Stimulated activated CD8-positive, alpha-beta memory T cell treated with anti-CD3 and anti-CD28 coated beads, Interleukin-4, amount 100 ng/mL, for 24 hours (primary cell): ENCODE measurements at regions not wholly inside any gene's neighbourhood (a gene's known extent, or its start where the extent isn't known, plus 50 kb on each side); places are given as distances from the start of the nearest gene placed in this dataset.
"Not testable (repeated sequence)": the region's sequence is repeated elsewhere in the genome, so short reads cannot be mapped to it uniquely, and the experiment has no call there.

Experiments used
- DNase-seq: peaks from one replicate; pipeline ENCODE4 v3.0.0-alpha.2; 2020; ENCODE audit warnings: low read depth

DNA sequence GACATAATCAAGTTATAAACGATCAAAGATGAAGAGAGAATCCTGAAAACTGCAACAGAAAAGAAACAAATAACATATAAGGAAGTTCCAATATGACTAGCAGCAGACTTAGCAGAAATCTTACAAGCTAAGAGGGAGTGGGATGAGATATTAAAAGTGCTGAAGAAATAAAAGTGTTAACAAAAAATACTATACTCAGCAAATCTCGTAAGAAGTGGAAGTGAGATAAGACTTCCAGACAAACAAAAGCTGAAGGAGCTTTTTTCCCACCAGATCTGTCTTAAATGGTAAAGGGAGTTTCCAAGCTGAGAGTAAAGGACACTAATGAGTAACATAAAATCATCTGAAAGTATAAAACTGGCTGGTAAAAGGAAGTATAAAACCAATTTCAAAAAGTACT is 2036.0 kb upstream of the C9orf72 start:
- DNase-seq, result no peak

DNA sequence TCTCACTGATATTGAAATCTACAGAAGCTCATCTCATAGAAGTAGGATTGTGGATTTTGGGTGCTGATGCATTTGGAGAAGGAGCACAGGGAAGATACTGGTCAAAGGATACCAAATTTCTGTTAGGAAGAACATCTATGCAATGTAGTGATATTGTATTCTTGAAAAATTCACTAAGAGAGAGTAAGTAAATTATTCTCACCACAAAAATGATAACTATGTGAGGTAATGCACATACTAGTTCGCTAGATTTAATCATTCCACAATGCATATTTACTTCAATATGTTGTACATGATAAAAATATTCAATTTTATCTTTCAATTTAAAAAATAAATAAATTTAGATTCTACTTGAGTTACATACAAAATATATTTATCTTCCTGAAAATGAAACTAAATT is 2040.5 kb upstream of the C9orf72 start:
- DNase-seq, result no peak

DNA sequence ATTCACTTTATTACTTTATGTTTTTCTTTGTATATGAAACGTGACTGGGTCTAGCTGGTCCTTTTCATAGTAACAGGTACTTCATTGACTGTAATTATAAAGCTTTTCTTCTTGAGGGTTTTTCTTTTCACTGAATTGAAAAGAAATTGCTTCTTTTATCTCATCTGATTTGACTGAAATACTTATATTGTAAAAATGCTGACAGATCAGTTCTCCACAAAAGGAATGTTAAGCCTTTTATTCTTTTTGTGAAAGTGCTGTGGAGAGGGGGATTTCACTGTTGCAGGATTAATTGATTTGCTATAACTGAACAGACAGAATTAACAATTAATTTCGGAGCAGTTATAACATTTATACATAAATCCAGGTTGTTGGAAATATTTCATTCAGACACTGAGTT is 2043.6 kb upstream of the C9orf72 start:
- no peak for DNase-seq

DNA sequence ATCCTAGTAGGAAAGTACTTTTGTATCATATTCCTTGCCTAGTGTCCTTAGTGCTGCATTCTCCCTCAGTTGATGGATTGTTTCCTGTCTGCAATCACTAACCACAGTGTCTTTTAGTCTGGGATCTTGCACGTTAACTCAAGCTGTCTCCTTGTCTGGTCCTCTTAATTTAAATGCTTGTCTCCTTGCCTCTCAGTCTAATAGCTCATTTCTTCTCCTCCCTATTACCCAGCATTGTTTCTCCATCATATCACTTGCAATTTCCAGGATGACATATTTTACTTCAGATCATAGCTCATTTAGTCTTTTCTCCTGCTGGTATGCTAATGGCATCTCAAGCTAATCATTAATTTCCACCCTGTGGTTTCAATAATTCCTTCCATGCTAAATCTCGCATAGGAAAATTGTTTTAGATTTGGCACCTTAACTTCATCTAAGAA is 2052.0 kb upstream of the C9orf72 start:
- DNase-seq, result no peak

DNA sequence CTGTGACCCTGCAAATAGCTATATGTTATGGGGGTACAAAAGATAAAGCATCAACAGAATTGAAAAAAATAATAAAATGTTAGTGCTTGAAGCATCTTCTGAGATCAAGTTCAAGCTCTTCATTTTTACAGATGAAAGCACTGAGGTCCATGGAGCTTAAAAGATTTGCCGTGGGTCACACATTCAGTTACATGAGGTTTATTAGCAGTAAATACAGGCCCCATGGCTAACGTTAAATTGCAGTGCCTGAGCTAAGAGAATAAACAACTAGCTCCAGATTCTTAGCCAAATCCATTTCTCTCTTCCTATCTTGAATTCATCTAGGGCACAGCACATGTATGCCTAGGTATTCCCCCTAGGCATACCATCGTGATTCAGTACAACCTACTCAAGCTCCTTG is 2052.7 kb upstream of the C9orf72 start:
- no peak for DNase-seq

DNA sequence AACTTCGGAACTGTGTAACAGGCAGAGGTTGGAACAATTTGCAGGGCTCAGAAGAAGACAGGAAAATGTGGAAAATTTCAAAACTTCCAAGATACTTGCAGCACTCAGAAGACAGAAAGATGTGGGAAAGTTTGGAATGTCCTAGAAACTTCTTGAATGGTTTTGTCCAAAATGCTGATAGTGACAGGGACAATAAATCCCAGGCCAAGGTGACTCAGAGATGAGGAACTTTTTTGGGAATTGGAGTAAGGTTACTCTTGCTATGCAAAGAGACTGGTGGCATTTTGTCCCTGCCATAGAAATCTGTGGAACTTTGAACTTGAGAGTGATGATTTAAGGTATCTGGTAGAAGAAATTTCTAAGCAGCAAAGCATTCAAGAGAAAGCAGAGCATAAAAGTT is 2055.6 kb upstream of the C9orf72 start:
- not testable (repeated sequence) for DNase-seq

DNA sequence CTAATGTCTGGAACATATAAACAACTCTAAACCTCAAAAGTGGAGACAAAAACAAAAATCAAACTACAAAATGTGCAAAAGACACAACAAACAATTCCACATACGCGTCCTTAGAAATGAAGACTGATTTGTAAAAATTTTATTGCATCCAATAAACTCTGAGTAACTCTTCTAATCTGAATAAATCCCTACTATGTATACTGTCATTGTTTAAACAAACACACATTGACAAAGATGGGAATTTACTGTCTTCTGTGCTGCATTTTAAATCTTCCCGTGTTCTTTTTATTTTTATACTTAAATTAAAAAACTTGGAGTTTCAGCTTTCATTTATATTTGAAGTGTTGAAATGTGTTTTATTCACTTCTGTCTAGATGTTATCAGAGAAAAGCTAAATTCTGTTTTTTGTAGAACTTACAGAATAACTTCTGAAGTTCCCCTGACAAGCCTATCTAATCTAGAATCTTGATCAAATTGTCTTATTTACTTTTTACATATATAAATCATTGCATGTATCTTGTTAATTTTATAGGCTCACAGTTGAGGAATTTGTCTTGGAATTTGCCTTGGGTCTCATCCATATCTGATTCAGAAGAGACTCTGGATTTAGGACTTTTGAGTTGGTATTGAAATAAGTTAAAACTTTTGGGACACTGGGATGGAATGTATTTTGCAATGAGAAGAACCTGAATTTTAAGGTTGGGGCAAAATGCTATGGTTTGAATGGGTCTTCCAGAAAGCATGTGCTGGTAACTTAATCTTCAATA is 2064.4 kb upstream of the C9orf72 start:
- no peak for DNase-seq

DNA sequence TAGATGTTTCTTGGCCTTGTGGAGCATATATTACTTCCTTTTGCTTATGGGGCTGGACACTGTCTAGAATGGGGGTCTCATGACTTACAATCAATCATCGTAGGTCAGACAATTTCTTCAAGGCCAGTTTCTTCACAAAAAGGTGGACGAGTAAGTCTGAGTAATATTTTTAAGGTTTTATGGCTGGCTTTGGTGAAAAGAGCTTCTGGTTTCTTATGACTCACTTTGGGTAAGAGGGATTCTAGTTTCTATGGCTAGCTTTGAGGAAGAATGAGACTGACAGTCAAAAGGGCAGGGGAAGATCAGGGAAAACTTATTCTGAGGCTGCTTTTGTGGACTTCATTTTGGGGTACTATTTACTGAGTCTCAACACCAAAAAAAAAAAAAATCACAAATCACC is 2067.2 kb upstream of the C9orf72 start:
- DNase-seq, result no peak

DNA sequence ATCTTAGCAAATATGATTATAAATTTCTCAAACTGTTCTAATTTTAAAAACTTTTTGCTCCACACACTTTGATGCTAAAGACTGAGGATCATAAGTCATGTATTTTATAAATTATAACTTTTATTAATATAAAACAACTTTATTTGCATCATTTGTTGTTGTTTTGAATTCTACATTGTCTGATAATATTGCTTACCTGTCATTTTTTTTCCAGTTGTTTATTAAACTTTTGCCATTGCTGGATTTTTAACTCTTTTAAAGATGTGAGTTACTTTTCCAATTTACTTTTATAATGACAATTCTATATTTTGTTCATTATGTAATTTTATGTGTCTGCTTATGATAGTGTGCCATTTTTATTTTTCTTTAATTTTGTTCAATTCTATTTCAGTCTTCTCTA is 2071.2 kb upstream of the C9orf72 start:
- DNase-seq, result no peak

DNA sequence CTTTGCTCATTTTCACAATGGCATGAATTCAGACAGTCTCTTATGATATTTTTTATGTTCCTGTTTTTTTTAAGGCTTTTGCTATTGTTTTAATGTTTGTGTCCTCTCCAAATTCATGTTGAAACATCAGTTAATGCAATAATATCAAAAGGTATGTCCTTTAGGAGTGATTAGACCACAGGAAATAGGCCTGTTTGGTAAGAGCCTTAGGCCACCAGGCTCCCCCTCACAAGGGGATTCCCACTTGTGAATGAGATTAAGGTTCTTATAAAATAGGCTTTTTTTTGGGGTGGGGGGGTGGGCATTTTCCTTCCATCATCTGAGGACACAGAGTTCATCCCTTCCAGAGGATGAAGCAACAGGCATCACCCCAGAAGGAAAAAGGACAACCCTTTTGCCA is 2074.2 kb upstream of the C9orf72 start:
- no peak for DNase-seq

DNA sequence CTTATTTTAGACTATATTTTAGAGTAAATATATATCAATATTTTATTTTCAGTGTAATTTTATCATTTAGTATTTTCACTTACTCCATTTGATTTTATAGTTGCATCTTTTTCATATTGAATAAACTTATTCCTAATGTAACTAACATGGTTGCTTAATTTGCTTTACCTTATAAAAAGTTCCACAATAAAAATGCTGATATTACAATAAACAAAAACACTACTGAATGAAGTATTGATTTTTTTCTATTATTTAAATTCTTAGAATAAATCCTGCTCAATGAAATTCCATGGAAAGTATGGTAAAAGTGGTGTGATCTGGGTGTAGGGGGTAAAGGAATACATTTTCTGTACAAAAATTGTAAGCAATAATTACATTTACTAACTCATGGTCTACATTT is 2074.9 kb upstream of the C9orf72 start:
- DNase-seq, result no peak

DNA sequence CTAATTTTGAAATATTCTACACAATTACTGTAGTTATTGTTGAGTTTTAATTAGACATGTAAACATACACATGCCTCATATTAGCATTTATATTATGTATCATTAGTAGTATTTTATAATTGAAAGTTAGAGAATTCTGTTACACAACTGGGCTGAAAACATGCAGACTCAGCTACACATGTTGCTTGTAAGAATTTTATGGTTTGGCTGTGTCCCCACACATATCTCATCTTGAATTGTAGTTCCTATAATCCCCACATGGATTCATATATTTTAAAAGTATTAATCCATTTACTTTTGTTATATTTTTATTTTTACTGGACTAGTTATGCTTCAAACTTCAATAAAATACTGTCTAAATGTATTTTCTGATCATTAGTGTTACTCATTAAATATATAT is 2075.3 kb upstream of the C9orf72 start:
- no peak for DNase-seq

DNA sequence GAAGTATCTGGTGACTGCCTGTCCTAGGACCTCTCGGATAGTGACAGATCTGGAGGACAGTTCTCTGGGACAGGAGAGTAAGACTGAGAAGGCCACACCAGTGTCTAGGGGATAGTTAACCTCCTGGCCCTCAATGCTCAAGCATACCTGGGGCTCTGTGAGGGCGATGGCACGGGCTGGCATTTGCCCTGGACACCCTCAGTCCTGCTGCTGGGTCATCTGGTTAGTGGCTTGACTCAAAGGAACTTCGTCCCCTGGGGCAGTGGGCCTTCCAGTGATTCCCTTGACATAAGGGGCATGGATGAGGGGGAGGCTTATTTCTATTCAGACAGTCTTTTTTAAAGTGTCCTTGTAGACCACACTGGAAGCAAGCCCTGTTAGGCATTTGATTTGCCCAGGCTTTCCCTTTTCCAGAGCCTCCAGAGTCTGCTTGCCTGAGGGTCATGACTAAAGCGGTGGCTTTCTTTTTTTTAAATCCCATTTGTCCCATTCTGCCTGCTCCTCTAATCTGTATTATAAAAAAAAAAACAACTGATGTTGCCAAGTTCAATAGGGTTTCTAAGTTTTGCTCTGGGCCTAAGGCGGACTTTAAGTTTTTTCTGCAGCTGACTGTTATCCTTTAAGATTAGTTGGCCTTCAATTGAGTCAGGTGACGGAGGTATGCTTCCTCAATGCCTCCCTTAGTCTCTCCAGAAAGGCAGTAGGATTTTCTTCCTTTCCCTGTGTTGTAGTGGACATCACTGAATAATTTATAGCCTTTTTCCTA is 2083.5 kb upstream of the C9orf72 start:
- no peak for DNase-seq

DNA sequence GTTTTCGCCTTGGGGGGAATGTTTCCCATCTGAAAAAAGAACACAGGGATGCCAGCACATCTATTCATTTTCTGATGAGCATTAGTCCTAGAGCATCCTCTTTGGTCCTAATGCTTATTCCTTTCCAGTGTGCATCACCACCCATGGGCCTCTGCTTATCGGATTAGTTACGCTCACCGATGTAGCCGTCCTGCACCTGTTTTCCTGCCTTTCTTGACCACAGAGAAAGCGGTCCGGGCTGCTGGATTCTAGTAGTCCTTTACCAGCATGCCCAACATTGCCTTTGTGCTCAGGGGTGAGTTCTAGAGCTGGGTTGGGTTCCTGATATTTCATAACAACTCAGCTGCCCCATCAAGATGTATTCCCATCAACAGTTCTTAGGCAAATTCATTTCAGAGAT is 2084.5 kb upstream of the C9orf72 start:
- DNase-seq, result no peak

DNA sequence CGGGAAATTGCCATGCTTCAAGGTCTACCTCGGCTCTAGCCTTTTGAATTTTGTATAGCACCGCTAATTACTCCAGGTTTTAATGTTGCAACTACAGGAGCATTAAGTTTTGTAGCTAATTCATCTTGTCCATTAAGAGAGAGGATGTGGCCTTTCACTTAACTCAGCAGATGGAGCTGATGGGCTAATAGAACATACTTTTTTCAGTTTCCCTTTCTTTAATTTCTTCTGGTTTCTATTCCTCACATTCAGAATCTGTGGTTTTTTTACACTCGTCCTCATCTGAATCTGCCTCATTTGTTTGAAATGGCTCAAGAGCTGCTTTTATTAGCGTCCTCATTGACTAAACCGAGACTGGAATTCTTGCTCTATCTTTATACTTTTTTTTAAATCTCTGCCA is 2085.7 kb upstream of the C9orf72 start:
- no peak for DNase-seq

DNA sequence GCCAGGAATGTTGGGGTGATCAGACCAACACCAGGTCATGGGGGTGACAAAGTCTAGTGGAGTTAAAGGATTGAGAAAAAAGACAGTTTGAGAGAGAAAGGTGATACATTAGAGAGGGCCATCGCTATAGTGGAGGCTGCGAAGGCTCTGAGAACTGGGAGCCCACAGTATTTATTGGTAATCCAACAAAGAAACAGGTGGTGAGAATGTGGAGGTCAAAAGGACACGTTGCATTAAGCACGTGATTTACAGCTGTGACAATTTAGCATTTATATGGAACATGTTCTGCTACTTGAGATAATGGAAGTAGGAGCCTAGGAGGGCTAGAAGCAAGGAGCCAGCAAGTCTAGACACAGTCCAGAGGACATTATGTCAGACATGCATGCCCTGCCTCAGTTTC is 2086.5 kb upstream of the C9orf72 start:
- no peak for DNase-seq

DNA sequence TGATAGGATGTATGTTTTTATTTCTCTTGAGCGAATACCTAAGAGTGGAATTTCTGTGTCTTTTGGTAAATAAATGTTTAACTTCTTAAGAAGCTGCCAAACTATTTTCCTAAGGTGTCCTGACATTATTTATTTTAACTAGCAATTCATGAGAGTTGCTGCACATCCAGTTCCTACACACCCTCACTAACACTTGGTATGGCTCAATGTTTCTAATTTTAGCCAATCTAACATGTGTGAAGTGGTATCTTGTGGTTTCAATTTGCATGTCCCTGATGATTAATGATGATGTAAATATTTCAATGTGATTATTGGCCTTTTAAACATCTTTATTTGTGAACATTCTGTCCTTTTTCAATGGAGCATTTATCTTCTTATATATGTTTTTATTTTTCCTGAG is 2095.5 kb upstream of the C9orf72 start:
- DNase-seq, result no peak

DNA sequence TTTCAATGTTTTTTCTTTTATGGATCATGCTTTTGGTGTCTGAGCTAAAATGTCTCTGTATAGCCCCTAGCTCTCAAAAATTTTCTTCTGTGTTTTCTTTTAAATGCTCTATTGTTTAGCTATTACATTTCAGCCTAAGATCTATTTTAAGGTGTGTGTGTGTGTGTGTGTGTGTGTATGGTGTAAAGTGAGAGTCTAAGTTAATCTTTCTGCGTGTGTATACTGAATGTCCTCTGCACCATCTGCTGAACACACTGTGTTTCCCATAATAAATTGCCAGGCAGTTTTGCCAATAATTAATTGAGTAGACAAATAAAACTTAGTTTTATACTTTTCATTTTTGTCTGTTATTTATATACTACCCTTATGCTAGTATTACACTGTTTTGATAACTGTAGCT is 2096.3 kb upstream of the C9orf72 start:
- no peak for DNase-seq

DNA sequence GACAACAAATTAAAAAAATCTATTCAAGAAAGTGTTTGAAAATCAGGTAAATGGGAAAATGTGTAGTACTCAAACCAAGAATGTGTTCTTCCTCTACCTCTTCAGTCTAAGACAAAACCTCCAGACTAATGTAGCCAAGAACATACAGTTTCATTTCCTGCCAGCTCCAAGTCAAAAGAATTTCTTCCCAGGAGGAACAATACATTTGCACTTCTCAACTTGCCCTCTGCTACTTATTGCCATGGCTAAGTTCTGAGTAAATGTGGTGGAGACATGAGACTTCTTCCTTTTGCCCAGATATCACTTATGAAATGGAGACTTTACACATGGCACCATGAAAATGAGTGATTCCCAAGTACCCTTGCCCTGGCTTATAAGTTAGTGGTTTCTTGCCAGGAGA is 2112.2 kb upstream of the C9orf72 start:
- no peak for DNase-seq

DNA sequence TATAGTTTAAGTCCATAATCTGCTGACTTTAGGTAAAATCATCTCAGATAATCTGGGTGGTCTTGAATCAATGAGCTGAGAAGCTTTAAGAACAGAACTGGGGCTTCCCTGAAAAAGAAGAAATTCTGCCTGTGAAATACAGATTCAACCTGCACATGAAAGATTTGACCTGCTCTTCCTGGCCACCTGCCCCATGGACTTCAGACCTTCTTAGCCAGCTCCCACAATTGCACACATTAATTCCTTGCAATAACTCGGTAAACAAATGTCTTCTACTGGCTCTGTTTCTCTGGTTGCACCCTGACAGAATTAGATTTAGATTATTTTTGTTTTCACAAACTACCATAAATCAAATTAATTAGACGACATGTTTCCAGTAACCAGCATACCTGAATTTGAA is 2117.9 kb upstream of the C9orf72 start:
- no peak for DNase-seq

DNA sequence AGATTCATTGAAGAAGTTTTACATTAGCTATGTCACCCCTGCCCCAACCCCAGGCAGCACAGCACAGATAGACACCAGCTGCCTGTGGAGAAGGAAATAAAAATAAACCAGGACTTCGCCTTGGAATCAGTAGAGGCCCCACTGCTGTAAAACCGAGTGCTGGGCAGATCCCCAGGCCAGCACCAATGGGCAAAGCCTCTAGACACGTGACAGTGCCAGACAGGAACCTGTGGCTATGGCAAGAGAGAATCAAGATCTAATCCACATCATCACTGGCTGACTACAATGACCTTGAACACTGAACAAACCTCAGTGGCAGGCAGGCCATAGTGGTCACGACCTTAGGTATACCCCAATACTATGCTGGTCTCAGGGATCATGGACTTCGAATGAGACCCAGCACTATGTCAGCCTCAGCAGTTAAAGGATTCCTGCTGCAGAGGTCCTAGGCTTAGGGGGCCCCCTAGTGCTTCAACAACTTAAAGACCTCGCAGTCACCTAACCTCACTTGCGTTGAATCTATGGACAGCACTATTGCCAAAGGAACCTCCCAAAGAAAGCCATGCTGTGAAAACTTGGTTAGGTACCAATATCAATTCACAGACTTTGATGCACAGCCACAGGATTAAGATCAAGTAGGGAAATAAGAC is 2118.6 kb upstream of the C9orf72 start:
- no peak for DNase-seq

DNA sequence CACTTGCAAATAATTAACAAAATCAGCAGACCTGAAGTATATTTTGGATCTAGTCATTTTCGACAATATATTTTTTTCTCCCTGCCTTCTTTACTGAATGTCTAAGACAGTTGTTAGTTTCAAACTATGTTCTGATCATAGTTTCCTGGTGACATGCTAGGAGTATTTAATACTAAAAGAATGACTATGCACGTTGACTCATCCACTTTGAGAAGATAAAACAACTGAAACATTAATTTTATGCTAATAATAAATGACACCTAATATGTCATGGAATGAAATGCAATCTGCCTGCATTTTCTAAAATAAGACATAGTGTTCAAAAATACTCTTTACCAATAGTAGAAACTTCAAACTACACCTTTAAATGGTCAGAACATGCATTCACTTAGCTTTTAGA is 2123.7 kb upstream of the C9orf72 start:
- no peak for DNase-seq

DNA sequence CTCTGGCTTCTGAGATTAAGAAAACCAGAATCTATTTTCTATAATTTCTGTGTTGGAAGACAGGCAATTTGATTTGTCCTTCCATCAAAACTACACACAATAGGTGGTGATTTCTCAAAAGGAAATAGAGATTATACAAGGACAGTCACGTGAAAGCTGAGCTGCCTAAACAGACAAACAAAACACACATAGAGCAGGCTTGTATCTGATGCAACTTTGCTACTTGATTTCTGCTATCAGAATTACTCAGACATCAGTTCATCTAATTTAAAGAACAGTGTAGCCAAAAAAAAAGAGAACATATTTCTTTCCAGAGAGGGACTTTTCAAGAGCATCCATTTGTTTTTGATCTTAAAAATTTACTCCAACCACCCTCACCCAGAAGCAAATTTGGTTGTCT is 2128.3 kb upstream of the C9orf72 start:
- DNase-seq, result no peak
